HUES6 (cell line): ENCODE measurements at regions not wholly inside any gene's neighbourhood (a gene's known extent, or its start where the extent isn't known, plus 50 kb on each side); places are given as distances from the start of the nearest gene placed in this dataset.

Experiments
- H3K27ac ChIP-seq: 2 replicates; pipeline ENCODE4 v1.7.0; 2013; ENCODE audit warnings: low read depth, mild to moderate bottlenecking, low read length, inconsistent platforms
- H3K27me3 ChIP-seq: 2 replicates; pipeline ENCODE4 v1.6.1; 2013; ENCODE audit warnings: low read length; ENCODE audit not compliant: control insufficient read depth, insufficient read depth
- H3K36me3 ChIP-seq: 2 replicates; pipeline ENCODE4 v1.6.1; 2013; ENCODE audit warnings: low read length; ENCODE audit not compliant: control insufficient read depth, insufficient read depth
- H3K4me1 ChIP-seq: 2 replicates; pipeline ENCODE4 v1.6.1; 2013; ENCODE audit warnings: low read length; ENCODE audit not compliant: control insufficient read depth, insufficient read depth
- H3K4me3 ChIP-seq: 2 replicates; pipeline ENCODE4 v1.5.1; 2013; ENCODE audit warnings: low read depth, low read length
- H3K9ac ChIP-seq: one replicate; pipeline ENCODE4 v1.6.1; 2013; ENCODE audit warnings: mild to moderate bottlenecking, low read length
- H3K9me3 ChIP-seq: 2 replicates; pipeline ENCODE4 v1.6.1; 2013; ENCODE audit warnings: low read depth, low read length; ENCODE audit not compliant: control insufficient read depth, insufficient read depth

GRCh38 chr11:81010631-81011030 is 1569.8 kb upstream of the TENM4 start:
- no peak overlapping the region for H3K9ac ChIP-seq
- no peaks in the 10 kb centered on the region for H3K27me3 ChIP-seq
- no peak overlapping the region for H3K27ac ChIP-seq
- H3K4me1 ChIP-seq: no peaks in the 10 kb centered on the region
- no peak overlapping the region for H3K4me3 ChIP-seq
- no peaks in the 10 kb centered on the region for H3K36me3 ChIP-seq
- peaks cover 4% of the 10 kb centered on the region; the same call in 1 of the 2 replicates for H3K9me3 ChIP-seq

DNA sequence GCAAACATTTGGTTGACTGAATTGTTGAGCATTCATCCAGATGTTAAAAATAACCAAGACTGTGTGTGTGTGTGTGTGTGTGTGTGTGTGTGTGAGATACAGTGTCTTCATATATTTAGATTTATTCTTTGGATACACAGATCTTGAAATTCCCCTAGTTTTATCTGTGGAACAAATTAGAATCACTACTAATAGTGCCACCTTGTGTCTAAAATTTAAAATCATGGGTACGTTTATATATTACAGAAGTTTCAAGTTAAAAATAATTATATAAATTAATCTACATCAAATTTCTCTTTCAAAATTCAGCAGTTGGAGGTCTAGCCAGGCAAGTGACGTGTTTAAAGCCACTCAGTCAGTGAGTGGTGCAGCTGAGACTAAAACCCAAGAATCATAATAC is 1566.2 kb upstream of the TENM4 start:
- peaks cover 2% of the 10 kb centered on the region; the same call in 1 of the 2 replicates for H3K9me3 ChIP-seq
- no peak overlapping the region for H3K9ac ChIP-seq
- no peaks in the 10 kb centered on the region for H3K4me1 ChIP-seq
- H3K27me3 ChIP-seq: no peaks in the 10 kb centered on the region
- H3K27ac ChIP-seq: no peak overlapping the region
- no peaks in the 10 kb centered on the region for H3K36me3 ChIP-seq
- no peak overlapping the region for H3K4me3 ChIP-seq

DNA sequence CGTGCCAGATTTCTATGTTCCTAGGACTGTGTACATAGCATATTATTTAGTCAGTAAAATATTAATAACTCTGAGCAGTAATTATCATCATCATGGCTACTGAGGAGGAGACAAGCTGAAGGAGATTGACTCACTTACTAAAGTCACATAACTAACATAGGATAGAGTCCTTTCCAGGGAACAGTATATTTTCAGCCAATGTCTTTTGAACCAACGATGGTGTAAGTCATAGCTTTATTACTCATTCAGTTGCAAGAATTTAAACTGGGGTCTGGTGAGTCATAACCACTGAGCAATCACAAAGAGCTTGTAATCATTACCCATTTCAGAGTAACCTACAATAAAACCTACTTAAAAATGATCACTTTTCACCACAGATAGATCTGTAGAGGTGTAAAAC is 1564.8 kb upstream of the TENM4 start:
- Histone ChIP-seq H3K27ac (no peak overlapping the region), H3K4me3 (no peak overlapping the region), H3K4me1 (no peaks in the 10 kb centered on the region), H3K36me3 (no peaks in the 10 kb centered on the region), H3K9me3 (no peaks in the 10 kb centered on the region), H3K27me3 (no peaks in the 10 kb centered on the region), H3K9ac (no peak overlapping the region)

DNA sequence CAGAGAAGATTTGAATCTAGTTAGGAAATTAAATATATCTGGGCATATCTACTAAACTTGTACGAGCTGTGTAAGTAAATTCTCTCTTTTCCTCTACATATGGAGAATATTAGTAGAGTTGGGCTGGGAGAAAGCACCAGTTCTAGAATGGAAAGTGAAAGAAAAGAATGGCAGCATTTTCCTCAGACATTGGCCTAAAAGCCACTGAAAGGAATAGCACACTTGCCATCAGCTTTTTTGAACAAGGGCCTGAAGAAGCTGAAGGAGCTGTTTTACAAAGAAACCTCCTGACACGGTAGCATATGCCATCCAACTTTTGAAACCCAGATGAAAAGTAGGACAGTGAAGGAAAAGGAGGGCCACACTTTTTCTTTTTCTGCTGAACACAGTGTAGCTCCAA is 1563.7 kb upstream of the TENM4 start:
- H3K9me3 ChIP-seq: no peaks in the 10 kb centered on the region
- H3K4me1 ChIP-seq: no peaks in the 10 kb centered on the region
- H3K9ac ChIP-seq: no peak overlapping the region
- H3K36me3 ChIP-seq: no peaks in the 10 kb centered on the region
- H3K27ac ChIP-seq: no peak overlapping the region
- no peak overlapping the region for H3K4me3 ChIP-seq
- H3K27me3 ChIP-seq: no peaks in the 10 kb centered on the region

DNA sequence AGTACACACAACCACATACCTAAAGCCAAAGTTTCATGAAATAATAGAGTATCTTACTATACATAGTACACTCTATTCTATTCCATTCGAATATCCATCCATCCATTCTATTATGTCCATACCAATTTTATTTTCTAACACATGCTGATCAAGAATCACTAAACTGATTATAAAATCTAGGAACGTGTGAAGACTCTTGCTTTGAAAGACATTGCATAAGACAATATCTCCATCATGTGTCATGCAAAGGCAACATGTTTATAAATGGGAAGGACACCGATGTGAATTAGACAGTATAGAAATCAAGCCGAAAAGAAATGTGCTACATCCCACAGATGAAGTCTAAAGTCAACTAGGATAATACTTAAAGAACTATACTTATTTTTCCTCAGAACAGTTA is 1561.5 kb upstream of the TENM4 start:
- Histone ChIP-seq H3K4me1 (no peaks in the 10 kb centered on the region), H3K27me3 (no peaks in the 10 kb centered on the region), H3K9me3 (no peaks in the 10 kb centered on the region), H3K27ac (no peak overlapping the region), H3K4me3 (no peak overlapping the region), H3K36me3 (no peaks in the 10 kb centered on the region), H3K9ac (no peak overlapping the region)

- H3K4me3 ChIP-seq: no peak overlapping the region
- no peak overlapping the region for H3K9ac ChIP-seq
- H3K27me3 ChIP-seq: no peaks in the 10 kb centered on the region
- no peaks in the 10 kb centered on the region for H3K9me3 ChIP-seq
- H3K4me1 ChIP-seq: no peaks in the 10 kb centered on the region
- no peak overlapping the region for H3K27ac ChIP-seq
- H3K36me3 ChIP-seq: no peaks in the 10 kb centered on the region
Observed at GRCh38 chr11:81000735-81001134, 1559.9 kb upstream of the TENM4 start.

DNA sequence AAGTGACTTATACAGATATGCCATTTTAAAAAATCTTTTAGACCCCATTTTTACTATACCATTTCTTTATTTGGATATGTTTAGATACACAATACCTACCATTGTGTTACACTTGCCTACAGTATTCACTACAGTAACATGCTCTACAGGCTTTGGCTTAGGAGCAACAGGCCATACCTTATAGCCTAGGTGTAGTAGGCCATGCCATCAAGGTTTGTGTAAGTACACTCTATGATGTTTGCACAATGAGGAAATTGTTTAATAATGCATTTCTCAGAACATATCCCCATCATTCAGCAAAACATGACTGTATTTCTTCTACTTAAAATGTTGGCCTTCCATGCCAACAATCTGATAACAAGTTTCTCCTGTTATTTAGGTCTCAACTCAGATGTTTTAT is 1559.5 kb upstream of the TENM4 start:
- H3K4me1 ChIP-seq: no peaks in the 10 kb centered on the region
- H3K9ac ChIP-seq: no peak overlapping the region
- no peak overlapping the region for H3K27ac ChIP-seq
- H3K4me3 ChIP-seq: no peak overlapping the region
- H3K9me3 ChIP-seq: no peaks in the 10 kb centered on the region
- no peaks in the 10 kb centered on the region for H3K27me3 ChIP-seq
- no peaks in the 10 kb centered on the region for H3K36me3 ChIP-seq

DNA sequence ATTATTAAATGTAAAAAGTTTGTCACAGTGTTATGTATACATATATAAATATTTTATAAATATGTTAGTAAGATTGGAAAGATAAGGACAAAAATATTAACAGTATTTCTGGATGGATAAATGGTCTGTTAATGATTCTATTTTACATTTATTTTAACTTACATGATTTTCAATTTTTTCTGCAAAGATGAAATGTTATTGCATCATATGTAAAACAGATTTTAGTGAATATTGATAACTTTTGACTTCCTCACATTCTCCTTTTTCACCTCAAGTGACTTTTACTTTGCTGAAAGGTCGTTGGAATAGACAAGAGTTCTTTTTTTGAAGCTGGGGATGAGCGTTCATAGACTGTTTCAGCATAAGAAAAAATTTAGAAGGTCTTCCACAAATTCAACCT is 1554.7 kb upstream of the TENM4 start:
- Histone ChIP-seq H3K4me1 (peaks cover 6% of the 10 kb centered on the region; the same call in 1 of the 2 replicates), H3K27ac (no peak overlapping the region), H3K36me3 (no peaks in the 10 kb centered on the region), H3K9ac (no peak overlapping the region), H3K27me3 (no peaks in the 10 kb centered on the region), H3K4me3 (no peak overlapping the region), H3K9me3 (0 out of 2 replicates have a peak, but pooled peaks cover 3% of the 10 kb centered on the region)

DNA sequence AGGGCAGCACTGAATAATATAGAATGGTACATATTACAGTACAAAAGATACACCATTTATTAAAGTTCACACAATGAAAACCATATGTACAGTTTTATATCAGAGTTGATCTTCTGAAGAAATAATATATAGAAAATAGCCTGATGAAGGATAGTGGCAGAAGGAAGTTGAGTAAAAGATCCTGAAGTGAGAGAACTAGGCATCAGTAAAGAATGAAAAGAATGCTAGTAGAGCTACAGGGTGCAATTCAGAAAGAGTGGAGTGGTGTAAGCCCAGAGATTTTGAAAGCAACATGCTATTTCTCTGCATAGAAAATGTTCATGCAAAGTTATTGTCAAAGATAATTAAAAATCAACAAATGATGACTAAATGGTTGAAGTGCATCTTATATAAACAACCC is 1552.7 kb upstream of the TENM4 start:
- H3K4me1 ChIP-seq: peaks cover 13% of the 10 kb centered on the region; the same call in 1 of the 2 replicates
- no peaks in the 10 kb centered on the region for H3K27me3 ChIP-seq
- H3K27ac ChIP-seq: no peak overlapping the region
- H3K36me3 ChIP-seq: no peaks in the 10 kb centered on the region
- no peak overlapping the region for H3K9ac ChIP-seq
- H3K4me3 ChIP-seq: no peak overlapping the region
- 0 out of 2 replicates have a peak, but pooled peaks cover 3% of the 10 kb centered on the region for H3K9me3 ChIP-seq

GRCh38 chr11:80990885-80991284 is 1550.1 kb upstream of the TENM4 start:
- H3K27ac ChIP-seq: no peak overlapping the region
- no peaks in the 10 kb centered on the region for H3K27me3 ChIP-seq
- no peak overlapping the region for H3K9ac ChIP-seq
- H3K36me3 ChIP-seq: no peaks in the 10 kb centered on the region
- H3K9me3 ChIP-seq: 0 out of 2 replicates have a peak, but pooled peaks cover 3% of the 10 kb centered on the region
- H3K4me3 ChIP-seq: no peak overlapping the region
- peaks cover 13% of the 10 kb centered on the region; the same call in 1 of the 2 replicates for H3K4me1 ChIP-seq

GRCh38 chr11:80987171-80987570 is 1546.3 kb upstream of the TENM4 start:
- 0 out of 2 replicates have a peak, but pooled peaks cover 3% of the 10 kb centered on the region for H3K9me3 ChIP-seq
- no peaks in the 10 kb centered on the region for H3K36me3 ChIP-seq
- no peak overlapping the region for H3K4me3 ChIP-seq
- H3K27me3 ChIP-seq: no peaks in the 10 kb centered on the region
- no peak overlapping the region for H3K27ac ChIP-seq
- H3K9ac ChIP-seq: no peak overlapping the region
- H3K4me1 ChIP-seq: peaks cover 13% of the 10 kb centered on the region; the same call in 1 of the 2 replicates
